Right atrium auricular region (tissue), 2 donors: ENCODE measurements at regions not wholly inside any gene's neighbourhood (a gene's known extent, or its start where the extent isn't known, plus 50 kb on each side); places are given as distances from the start of the nearest gene placed in this dataset.

Experiments
- DNase-seq: peaks from one replicate; pipeline ENCODE4 v3.0.0-alpha.2; 2019; ENCODE audit warnings: low spot score
- H3K27ac ChIP-seq, 2 donors: fragments of 200-600 bp; sonication (generic); 1 replicate in 1 of 2; 2 replicates in 1 of 2; pipeline ENCODE4 v1.5.1; 2016 to 2019
- H3K27me3 ChIP-seq, 2 donors: fragments of 200-600 bp; sonication (generic); one replicate each; pipeline versions ENCODE4 v1.5.1 to v1.6.0; 2017 to 2019
- H3K36me3 ChIP-seq: fragments of 200-600 bp; sonication (generic); one replicate; pipeline ENCODE4 v1.5.1; 2016
- H3K4me1 ChIP-seq, 2 donors: fragments of 200-600 bp; sonication (generic); one replicate each; pipeline versions ENCODE4 v1.5.1 to v1.6.0; 2017 to 2019
- H3K4me3 ChIP-seq, 2 donors: fragments of 200-600 bp; sonication (generic); 1 replicate in 1 of 2; 2 replicates in 1 of 2; pipeline ENCODE4 v1.5.1; 2017 to 2019; ENCODE audit warnings: mild to moderate bottlenecking in 1 of 2, moderate library complexity in 1 of 2
- H3K9me3 ChIP-seq, 2 donors: fragments of 200-600 bp; sonication (generic); one replicate each; pipeline ENCODE4 v1.5.1; 2019
- TF ChIP-seq, protein P1 (sequence below), 2 donors: fragments of 200-600 bp; sonication (generic); IDR thresholded peaks; one replicate each; pipeline ENCODE4 v1.5.1; 2019; ENCODE audit warnings: antibody characterized with exemption in 2 of 2

DNA sequence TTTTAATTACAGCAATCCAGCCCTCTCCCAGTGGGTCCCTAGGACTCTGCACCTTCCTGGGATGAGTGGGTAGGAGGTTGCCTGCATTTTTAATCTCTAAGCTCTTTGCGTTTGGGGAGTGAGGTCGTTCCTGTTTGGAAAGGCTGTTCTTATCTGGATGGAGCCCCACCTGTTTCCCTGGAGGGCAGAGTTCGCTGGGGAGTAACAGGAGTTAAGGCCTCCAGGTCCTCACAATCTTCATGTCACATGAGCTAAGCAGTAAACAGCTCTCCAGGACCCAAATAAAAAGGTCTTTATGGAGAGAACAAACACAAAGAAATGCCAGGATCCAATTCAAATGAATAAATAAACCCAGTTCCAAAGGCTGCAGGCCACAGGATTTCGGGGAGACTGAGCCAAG lies 56.0 kb upstream of the RFLNA start:
- Histone ChIP-seq H3K4me3 (no peak overlapping the region), H3K9me3 (peaks cover 0 to 3% of the 10 kb centered on the region in 2 donors), H3K4me1 (no peaks in the 10 kb centered on the region), H3K36me3 (no peaks in the 10 kb centered on the region), H3K27me3 (no peaks in the 10 kb centered on the region), H3K27ac (no peak overlapping the region)
- TF ChIP-seq, protein P1, sequence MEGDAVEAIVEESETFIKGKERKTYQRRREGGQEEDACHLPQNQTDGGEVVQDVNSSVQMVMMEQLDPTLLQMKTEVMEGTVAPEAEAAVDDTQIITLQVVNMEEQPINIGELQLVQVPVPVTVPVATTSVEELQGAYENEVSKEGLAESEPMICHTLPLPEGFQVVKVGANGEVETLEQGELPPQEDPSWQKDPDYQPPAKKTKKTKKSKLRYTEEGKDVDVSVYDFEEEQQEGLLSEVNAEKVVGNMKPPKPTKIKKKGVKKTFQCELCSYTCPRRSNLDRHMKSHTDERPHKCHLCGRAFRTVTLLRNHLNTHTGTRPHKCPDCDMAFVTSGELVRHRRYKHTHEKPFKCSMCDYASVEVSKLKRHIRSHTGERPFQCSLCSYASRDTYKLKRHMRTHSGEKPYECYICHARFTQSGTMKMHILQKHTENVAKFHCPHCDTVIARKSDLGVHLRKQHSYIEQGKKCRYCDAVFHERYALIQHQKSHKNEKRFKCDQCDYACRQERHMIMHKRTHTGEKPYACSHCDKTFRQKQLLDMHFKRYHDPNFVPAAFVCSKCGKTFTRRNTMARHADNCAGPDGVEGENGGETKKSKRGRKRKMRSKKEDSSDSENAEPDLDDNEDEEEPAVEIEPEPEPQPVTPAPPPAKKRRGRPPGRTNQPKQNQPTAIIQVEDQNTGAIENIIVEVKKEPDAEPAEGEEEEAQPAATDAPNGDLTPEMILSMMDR (IDR thresholded peaks at IDR 0.05) = no peak
- no peak for DNase-seq

DNA sequence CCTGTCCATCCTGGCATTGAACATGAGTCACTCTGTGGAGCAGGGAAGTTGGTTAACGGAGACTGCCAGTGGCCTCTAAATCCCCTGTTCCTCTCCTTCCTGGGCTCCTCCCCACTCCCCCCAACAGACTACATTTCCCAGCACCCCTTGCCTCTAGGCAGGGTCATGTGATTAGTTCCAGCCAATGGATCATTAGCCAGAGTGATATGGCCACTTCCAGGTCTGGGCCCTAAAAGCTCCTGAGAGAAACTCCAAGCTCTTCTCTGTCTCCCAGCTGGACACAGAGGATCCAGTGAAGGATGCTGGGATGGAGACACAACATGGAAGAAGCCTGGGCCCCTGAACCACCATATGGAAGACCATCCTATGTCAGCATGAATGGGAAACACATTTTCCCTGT lies 54.4 kb upstream of the RFLNA start:
- Histone ChIP-seq H3K36me3 (no peaks in the 10 kb centered on the region), H3K4me3 (no peak overlapping the region), H3K27ac (no peak overlapping the region), H3K27me3 (no peaks in the 10 kb centered on the region), H3K4me1 (no peaks in the 10 kb centered on the region), H3K9me3 (peaks cover 0 to 10% of the 10 kb centered on the region in 2 donors)
- TF ChIP-seq, protein P1 (IDR thresholded peaks at IDR 0.05) = no peak
- no peak for DNase-seq

DNA sequence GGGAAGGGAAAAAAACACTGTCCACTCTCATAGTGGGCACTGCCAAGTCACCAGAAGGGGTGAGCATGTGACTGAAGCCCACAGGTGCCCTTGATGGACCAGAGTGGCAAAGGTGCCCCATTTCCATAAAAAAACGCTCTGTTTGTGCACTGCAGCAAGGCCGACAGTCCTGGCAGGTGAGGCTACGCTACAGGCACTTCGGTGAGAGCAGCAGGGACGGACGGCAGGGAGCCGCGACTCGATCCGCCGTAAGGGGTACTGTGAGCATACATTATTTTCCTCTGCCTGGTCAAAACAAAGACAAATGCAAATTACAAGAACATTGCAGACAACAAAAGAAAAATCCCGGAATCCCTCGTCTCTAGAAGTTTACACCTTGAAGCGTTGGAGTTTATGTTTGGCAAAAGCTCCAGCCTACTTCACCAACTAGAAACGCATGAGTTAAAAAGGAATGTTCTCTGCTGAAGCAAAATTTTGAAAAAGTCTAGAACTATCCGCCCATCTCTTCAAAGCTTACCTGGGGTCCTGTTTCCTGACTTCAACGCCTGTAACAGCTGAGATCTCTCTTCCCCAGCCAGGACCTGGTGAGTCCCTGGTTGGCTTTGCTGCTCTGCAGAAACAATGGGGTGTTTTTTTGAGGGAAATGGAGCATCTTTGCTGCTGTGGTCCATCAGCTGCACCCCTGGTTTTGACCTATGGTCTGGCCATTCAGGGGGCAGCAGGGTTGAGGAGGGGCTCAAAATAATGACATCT lies 52.9 kb upstream of the RFLNA start:
- no peaks in the 10 kb centered on the region for H3K36me3 ChIP-seq
- H3K4me1 ChIP-seq = no peaks in the 10 kb centered on the region
- no peak overlapping the region for H3K27ac ChIP-seq
- H3K27me3 ChIP-seq = no peaks in the 10 kb centered on the region
- TF ChIP-seq, protein P1 (IDR thresholded peaks at IDR 0.05) = no peak
- no peak for DNase-seq
- peaks cover 0 to 22% of the 10 kb centered on the region in 2 donors for H3K9me3 ChIP-seq
- no peak overlapping the region for H3K4me3 ChIP-seq

GRCh38 chr12:124242529-124243065 lies 52.3 kb upstream of the RFLNA start:
- no peaks in the 10 kb centered on the region for H3K36me3 ChIP-seq
- no peak overlapping the region for H3K4me3 ChIP-seq
- H3K9me3 ChIP-seq = peaks cover 0 to 28% of the 10 kb centered on the region in 2 donors
- no peak overlapping the region for H3K27ac ChIP-seq
- no peaks in the 10 kb centered on the region for H3K27me3 ChIP-seq
- TF ChIP-seq, protein P1 (IDR thresholded peaks at IDR 0.05) = no peak
- H3K4me1 ChIP-seq = no peaks in the 10 kb centered on the region
- no peak for DNase-seq

DNA sequence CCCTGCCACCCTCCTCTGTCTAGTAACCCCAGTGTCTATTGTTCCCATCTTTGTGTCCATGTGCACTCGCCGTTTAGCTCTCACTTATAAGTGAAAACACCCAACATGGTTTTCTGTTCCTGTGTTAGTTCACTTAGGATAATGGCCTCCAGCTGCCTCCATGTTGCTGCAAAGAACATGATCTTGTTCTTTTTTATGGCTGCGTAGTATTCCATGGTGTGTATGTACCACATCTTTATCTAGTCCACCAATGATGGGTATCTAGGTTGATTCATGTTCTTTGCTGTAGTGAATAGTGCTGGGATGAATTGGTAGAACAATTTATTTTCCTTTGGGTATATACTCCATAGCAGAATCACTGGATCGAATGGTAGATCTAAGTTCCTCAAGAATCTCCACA lies 51.0 kb upstream of the RFLNA start:
- no peak for DNase-seq
- TF ChIP-seq, protein P1 (IDR thresholded peaks at IDR 0.05) = no peak
- Histone ChIP-seq H3K27me3 (no peaks in the 10 kb centered on the region), H3K36me3 (no peaks in the 10 kb centered on the region), H3K4me3 (no peak overlapping the region), H3K27ac (no peak overlapping the region), H3K9me3 (peaks cover 0 to 36% of the 10 kb centered on the region in 2 donors), H3K4me1 (no peaks in the 10 kb centered on the region)
